Activated T-helper 1 cell treated with Interleukin-2 at 50 U/mL for 16 hours (primary cell): ENCODE measurements at regions not wholly inside any gene's neighbourhood (a gene's known extent, or its start where the extent isn't known, plus 50 kb on each side); places are given as distances from the start of the nearest gene placed in this dataset.
"Not testable (repeated sequence)": the region's sequence is repeated elsewhere in the genome, so short reads cannot be mapped to it uniquely, and the experiment has no call there.

ENCODE experiments used
- DNase-seq: peaks from one replicate; pipeline ENCODE4 v3.0.0-alpha.2; 2020; ENCODE audit warnings: low read depth

DNA sequence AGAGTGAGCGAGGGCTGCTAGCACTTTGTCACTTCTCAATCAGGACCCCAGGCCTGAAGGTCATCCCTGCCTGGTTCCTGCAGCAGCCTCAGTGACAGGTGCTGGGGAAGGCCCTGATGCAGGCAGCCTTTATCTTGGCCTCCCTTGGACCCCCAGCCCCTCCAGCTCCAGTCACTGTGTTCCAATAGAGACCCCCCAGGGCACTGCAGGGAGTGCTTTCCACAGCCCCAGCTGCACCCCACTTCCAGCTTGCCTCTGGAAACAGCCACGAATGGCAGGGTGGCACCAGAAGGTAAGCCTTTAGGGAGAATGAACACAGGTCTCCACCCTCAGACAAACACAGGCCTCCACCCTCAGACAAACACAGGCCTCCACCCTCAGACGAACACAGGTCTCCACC lies 241.6 kb upstream of the SGCG start:
- DNase-seq: no peak

DNA sequence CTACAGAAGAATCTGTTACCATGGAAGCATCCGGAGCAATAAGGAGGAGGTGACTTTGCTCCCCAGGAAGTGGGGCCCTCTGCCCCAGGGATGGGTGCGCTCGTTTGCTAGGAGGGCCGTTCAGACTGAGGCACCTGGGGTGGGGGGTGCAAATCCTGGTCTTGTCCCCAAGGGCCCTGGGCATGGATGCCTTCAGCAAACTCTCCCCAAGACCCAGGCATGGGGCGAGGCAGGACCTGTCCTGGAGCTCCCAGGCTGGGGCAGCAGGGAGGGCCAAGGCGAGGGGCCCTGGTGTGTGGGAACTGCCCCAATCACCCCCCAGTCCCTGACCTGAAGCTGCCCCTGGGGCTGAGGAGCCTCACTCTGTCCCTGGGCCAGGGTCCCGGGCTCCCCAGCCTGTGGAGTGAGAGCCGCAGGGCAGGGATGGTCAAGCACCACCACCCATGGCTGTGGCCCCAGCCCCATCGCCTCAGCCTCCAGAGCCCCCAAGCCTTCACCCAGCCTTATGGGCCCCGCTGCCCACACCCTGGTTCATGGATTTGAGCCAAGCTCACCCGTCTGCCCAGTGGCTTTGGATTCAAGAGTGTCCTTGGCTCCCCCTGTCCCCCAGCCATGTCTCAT lies 240.6 kb upstream of the SGCG start:
- DNase-seq: no peak

DNA sequence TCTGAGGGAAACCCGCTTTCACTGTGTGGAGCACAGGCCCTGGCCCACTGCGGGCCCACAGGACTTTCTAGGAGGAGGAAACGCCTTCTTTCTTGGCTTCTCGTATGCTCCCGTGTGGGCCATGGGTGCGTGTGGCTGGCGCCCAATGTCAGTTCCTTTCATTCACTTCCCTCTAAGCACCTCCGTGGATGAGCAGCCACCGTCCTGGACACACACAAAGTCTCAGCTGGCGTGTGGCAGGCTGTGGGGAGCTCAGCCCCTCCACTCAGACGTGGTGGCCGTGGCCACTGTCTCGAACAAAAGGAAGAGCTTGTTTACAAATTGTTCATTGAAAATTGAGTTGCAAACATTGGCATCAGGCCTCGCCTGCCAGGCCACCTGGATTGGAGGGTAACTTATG lies 240.0 kb upstream of the SGCG start:
- DNase-seq: no peak

DNA sequence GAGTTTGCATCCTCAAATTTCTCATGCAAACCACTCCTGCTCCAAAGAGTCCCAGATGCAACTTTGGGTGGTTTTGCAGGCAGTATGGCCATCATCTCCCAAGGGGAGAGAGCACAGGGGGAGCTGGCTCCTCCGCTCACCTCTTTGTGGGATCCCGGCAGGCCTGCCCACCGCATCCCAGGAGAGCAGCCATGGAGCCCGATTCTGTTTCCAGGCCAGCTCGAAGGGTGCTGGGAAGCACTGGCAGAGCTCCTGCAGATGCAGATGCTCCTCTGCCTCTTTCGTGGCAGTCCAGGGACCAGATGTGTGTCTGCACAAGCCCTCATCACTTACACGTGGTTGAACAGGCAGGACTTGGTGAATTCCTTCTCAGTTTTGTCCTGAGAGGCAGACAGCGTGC lies 239.3 kb upstream of the SGCG start:
- not testable (repeated sequence) for DNase-seq

DNA sequence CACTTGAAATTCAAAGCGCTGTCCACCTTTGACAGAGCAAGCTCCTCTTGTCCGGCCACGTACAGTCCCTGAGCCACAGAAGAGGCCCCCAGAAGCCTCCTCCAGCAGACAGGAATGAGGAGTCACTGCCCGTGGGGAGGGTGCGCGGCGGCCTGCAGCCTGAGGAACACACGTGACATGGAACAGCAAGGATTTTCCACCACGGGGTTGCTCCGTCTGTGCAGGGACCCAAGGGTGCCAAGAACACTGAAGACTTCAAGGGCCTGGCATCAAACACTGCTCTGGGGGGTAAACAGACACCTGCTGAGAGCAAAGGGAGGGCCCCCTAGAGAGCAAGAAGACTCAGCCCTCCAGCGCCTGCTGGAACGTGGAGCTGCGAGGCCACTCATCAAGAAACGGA lies 237.9 kb upstream of the SGCG start:
- DNase-seq: not testable (repeated sequence)

DNA sequence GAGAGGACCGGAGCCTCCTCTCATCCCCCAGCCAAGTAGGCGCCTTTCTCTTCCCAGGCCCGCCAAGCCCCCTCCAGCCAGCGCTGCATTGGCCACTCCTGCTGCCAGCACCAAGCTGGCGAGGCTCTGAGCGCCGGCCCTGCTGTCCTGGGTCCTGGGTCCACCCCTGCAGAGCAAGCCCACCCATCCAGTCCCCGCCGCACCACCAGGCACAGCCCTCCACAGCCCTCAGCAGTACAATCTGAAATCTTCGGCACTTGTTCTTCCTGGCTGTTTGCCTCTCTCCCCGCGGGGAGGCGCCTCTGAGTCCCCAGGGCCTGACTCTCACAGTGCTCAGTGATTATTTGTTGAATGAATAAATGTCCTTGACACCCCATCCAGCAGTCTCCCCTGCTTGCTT lies 236.4 kb upstream of the SGCG start:
- DNase-seq: no peak

DNA sequence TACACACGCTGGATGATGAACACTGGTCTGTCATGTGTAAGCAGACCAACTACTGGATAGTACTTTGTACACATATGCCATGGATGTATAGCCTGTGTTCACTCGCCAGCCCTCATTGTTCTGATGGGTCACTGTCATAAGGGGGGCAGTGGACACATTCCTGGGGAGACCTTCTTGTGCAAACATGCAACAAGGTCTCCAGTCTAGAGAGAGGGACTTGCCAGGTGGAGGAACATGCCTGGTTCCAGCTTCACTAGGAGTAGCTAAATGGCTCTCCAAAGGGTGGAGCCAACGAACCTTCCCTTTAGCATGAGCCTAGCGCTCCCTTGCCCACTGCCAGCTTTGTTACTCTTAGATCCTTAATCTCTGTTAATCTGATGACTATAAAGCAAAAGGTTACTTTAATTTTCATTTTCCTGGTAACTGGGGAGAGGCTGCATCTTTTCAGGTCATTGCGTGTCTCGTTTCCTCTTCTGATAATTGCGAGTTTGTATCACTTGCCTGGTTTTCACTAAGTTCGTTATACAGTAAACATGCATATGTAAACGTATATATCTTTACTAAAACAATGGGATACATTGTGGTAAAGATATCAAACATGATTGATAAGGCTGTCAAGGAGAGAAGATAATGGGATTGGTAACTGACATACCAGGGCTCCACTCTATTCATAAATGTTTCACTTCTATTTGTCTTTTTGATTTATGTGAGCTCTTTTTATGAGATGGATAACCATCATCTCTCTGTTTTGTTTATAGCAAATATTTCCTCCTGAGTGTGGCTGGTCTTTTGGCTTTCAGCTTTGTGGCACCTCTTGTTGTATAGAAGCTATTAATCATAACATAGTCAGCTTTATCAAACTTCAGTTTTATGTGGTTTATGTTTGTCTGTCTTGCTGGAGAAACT lies 235.2 kb upstream of the SGCG start:
- DNase-seq: no peak

DNA sequence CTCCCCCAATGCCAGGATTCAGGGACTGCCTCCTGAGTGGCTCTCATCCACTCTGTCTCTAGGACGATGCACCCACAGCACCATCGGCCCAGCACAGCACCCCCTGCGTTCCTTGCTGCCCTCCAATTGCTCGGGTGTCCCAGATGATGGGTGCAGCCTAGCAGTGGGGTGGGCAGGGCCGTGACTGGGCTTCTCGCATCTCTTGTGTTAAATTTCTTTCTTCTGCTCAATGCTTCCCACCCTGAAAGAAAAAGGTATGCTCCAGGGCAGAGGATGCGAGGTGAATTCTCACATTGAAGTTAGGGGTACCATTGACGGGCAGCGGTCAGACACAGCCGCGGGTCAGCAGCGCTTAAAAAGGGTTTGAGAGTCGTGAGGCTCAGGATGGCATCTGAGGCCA lies 232.4 kb upstream of the SGCG start:
- DNase-seq: no peak

DNA sequence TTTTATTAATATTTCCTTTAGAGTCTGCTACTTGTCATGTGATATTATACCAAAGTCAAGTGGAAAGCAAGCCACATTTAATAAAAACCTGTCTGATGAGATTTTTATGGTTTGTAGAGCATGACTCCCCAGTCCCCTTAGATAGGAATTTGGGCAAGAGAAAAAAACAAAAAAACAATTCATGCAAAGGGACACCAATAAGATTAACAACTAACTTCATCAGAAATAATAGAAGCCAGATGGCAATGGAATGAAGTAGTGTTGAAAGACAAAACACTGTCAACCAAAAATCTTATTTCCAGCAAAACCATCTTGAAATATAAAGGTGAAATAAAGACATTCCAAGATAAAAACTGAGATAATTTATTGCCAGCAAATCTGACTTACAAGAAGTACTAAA lies 228.8 kb upstream of the SGCG start:
- not testable (repeated sequence) for DNase-seq

DNA sequence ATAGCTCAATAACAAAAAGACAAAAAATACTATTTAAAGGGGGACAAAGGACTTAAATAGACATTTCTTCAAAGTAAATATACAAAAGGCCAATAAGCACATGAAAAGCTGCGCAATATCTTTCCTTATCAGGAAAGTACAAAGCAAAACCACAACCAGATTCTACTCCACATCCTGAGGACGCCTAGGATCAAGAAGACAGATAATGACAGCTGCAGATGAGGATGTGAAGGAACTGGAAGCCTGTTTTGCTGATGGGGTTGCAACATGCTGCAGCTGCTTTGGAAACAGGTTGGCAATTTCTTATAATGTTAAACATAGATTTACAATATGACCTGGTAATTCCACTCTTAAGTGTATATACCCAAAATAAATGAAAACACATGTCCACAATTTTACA lies 225.6 kb upstream of the SGCG start:
- DNase-seq: not testable (repeated sequence)

DNA sequence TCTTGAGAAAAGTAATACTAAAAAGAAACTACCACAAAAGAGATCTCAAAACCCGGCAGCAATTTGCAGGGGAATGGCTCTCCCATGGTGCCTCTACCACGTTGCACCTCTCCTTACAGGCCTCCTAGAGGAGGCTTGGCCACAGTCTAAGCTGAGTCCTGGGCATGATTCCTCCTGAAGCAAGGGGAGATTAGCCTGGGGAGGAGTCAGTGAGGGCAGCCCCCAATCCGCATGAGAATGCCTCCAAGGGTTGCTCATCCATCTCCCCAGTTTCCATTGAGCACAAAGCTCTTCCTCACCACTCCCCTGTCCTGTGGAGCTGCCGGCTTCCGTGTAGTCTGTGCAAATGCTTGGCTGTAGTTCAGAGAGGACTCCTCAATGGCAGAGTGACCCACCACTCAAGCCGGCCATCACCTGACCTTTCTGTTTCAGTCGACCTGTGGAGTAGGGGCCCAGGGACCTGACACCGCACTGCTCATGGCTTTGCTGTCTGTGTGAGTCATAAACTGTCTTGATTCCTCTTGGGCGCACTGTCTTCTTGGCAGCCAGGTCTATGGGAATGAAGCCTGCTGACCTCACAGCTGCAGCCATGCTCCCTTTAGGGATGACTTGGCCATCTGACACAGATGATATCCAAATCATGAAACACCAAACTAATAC lies 224.2 kb upstream of the SGCG start:
- DNase-seq: not testable (repeated sequence)

DNA sequence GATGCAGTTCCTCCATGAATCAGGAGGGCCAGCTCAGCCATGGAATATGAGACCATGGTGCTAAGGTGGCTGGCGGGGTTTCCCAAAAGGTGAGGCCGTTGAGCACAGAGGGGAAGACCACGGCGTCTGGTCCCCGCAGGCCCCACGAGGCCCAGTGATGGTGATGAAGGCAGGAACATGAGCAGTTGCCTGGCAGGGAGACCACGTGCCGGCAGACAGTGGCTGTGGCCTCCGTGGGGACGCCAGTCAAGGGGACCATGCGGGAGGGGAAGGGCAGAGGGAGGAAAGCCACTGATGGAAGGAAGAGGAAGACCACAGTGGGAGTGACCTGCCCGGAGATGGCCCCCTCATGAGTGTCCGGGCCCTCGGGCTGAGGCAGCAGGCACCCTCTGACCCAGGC lies 220.9 kb upstream of the SGCG start:
- not testable (repeated sequence) for DNase-seq

DNA sequence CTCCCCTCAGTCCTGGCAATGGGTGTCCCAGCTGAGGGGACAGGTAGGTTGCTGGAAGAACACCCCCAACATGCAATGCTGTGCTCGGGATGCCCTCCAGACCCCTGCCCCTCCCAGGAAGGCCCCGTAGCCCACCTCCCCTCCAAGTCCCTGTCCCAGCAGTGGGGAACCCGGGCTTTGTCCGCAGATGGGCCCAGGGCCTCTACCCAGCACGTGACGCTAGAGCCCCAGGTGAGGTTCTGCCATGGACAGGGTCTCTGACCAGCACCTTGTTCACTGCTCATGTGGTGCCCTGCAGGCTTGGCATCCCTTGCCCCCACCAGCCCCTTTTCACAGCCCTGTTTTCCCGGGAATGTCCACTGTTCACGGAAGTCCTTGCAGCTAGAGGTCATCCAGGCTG lies 220.0 kb upstream of the SGCG start:
- DNase-seq: no peak

DNA sequence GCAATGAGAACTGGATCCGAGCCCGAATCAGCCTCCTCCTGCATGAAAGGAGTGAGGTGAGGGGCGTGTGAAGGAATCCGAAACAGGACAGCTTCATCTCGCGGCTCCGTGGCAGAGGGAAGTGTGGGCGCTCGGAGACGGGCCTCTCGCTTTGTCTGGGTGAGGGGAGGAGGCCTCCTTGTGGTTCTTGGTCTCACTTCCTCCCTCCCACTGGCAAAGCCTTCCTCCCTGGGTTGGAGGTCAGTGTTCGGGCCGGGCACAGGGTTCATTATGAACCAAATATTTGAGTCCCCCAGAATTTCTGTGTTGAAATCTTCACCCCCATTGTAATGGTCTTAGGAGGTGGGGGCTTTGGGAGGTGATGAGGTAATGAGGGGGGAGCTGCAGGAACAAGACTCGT lies 219.4 kb upstream of the SGCG start:
- not testable (repeated sequence) for DNase-seq

DNA sequence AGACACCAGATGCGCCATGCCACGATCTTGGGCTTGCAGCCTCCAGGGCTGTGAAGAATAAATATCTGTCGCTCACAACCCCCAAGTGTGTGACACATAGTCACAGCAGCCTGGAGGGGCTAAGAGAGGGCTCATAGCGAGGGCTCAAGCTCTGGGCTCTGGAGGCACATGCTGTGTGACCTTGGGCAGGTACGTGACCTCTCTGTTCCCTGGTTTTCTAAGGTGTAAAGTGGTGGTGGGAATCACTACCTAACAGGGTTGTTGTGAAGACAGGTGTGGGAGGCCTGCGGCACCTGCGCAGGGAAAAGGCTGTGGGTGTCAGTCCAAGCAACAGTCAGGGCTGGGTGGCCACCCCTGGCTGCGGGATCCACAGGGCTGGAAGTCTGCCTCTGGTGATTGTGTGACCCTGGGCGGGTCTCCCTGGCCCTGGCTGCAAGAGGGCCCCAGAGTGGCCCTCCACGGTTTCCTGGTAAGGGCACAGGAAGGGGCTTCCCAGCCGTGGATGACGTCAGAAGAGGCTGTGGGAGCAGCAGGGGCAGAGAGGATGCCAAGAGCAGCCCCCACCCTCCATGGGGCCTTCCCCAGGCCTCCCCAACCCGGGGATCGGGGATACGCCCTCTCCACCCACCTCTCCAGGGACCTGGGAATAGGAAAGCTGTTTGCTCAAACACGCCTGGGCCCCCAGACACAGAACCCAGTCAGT lies 218.8 kb upstream of the SGCG start:
- no peak for DNase-seq

DNA sequence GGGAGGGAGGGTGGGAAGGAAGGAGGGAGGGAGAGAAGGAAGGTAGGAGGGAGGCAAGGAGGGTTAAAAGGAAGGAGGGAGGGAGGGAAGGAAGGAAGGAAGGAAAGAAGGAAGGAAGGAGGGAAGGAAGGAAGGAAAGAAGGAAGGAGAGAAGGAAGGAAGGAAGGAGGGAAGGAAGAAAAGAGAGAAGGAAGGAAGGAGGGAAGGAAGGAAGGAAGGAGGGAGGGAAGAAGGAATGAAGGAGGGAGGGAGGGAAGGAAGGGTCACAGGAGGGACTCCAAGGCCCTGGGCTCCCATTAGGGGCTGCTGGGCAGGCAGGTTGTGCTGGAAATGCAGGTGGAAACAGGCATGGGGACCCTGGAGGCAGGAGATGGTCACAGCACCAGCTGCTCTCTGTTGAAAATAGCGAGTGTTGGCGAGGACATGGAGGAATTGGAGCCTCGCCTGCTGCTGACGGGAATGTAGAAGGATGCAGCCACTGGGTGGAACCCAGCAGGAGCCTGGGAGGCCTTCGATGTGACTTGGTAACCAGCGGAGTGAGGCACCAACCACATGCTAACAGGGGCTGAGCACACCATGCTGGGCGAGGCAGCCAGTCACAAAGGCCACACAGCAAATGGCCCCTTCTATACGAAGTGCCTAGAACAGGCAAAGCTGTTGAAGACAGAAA lies 217.3 kb upstream of the SGCG start:
- not testable (repeated sequence) for DNase-seq

DNA sequence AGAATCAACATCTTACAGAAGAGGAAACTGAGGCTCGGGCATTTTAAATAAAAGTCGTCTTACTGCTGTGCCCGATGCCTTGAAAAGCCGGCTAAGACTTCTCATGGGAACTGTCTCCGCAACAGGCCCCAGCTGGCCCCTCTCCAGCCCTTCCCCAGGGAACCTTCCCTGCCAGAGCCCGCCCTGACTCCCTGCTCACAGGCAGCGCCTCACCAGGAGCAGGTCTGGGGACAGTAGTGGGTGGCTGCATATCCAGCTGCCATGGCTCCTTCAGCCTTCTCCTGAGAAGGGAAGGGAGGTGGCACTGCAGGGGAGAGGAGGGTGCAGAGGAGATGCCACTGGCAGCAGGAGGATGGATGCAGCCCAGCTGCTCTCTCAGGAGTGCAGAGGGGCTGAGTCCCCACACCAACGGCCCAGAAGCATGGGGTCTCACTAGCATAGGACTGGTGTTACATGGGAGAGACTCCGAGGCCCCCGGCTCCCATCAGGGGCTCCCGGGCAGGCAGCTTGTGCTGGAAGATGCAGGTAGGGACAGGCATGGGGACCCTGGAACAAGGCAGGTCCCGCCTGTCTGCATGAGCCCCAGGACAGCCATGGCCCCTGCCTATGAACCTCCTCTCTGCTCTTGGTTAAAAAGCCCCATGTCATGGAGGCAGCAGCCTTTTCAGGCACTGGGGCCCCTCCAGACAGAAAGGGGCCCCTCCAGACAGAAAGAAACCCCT lies 216.4 kb upstream of the SGCG start:
- DNase-seq: no peak

DNA sequence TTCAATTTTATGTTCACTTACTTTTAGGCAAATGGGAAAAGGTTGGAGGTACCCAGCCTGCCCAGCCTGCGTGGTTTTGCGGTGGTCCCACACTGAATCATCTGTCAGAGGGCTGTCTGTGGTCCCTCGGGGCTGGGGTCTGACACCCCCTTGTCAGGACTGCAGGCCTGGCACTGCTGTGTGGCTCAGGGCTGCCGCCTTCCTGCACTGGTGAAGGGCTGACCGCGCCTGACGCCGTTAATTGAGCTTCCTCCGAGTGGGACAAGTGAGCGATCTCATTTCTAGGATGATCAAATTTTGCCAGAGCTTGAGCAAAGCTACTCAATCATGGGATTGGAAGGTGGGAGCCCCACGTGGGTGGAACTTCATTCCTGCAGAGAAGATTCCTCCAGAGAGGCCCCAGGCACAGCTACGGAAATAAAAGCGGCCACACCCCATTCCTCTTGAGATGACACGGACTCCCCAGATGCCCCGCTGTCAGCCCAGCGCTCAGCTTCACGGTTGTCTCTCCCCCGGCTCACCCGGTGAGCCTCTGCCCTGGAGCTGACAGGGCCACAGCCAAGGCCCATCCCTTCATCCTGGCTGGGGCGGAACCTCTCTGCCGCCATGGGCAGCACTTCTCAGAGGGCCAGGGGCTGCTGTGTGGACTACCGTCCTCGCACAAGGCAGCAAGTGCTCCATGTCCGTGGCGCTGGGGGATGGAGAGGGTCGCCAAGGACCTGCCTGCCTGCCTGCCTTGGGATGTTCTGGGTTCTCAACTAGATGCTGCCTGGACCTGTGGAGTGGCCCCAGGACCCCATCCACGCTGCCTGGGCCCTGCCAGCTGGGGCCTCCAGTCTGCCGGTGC lies 215.5 kb upstream of the SGCG start:
- not testable (repeated sequence) for DNase-seq

DNA sequence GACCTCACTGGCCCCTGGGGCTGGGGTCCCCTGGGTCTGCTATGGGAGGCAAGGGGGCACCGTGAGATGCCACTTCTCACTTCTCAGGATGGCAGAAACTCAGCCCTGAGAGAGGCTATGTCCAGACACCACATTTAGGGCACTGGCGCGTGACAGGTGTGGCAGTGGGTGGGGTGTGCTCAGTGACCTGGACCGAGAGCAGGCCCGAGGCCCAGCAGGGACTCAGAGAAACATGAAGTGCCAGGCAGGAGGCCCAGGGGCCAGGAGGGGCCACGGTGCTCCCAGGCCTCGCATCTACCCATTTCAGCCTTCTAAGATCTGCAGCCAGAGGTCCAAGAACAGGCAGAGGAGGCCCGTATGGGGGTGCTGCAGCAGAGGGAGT lies 214.9 kb upstream of the SGCG start:
- not testable (repeated sequence) for DNase-seq

DNA sequence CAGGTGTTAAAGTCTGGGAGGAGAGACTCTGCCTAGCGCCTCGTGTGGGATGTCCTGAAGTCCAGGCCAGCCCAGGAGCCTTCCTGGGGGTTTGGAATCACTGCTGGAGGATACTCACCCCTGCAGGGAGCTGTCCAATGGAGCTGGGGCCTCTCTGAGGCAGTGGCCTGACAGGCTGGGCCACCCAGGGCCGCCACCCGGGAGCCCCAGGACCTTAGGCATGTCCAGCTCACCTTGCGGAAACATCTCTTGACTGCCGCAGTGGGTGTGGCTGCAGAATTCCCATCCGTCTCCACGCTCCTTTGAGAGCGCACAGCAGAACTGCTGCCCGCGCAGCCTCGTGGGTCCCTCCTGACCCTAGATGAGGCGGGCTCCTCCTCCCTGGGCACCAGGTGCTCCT lies 214.0 kb upstream of the SGCG start:
- DNase-seq: not testable (repeated sequence)
